ENCODE measurements at regions not wholly inside any gene's neighbourhood (a gene's known extent, or its start where the extent isn't known, plus 50 kb on each side); places are given as distances from the start of the nearest gene placed in this dataset.

GRCh38 chr6:147019001-147019400 lies 185.2 kb upstream of the STXBP5 start:
- Histone ChIP-seq H3K9me3 (ENCODE audit: control insufficient read depth, insufficient read depth, low read depth, low read length) (no peaks in the 10 kb centered on the region), H3K27me3 (ENCODE audit: control insufficient read depth, insufficient read depth, low read length) (no peaks in the 10 kb centered on the region), H3K4me1 (ENCODE audit: control insufficient read depth, insufficient read depth, low read length) (no peaks in the 10 kb centered on the region), H3K36me3 (ENCODE audit: control insufficient read depth, insufficient read depth, low read length) (no peaks in the 10 kb centered on the region), H3K27ac (ENCODE audit: low read length) (no peak overlapping the region; the same call in 1 of the 2 replicates), H3K4me3 (ENCODE audit: low read depth in 2 of 2, low read length in 2 of 2) (no peak overlapping the region)
- no peak for DNase-seq (ENCODE audit: low read depth, low spot score)
- ChIA-PET CTCF (no interaction called here), POLR2A (no interaction called here)
- intact Hi-C loops (cut with micrococcal nuclease; ENCODE audit: unreplicated experiment) (no loop called here), in situ Hi-C loops (cut with HindIII; ENCODE audit: low pct_unique_long_range_greater_than_20kb, low sequenced_read_pairs) (no loop called here)
- BruUV-seq (replicated peaks): no TSS peak
- ATAC-seq: no peak
- TF ChIP-seq SIN3A (IDR thresholded peaks at IDR 0.05; ENCODE audit: borderline replicate concordance, insufficient read depth, low read depth, low read length) (no peak), CTCF (IDR thresholded peaks at IDR 0.05) (no peak), POLR2AphosphoS5 (IDR thresholded peaks at IDR 0.05; ENCODE audit: low read depth, low read length) (no peak), TCF7L2 (IDR thresholded peaks at IDR 0.05; ENCODE audit: low read depth, low read length) (no peak)
- TF ChIP-seq, protein P1, sequence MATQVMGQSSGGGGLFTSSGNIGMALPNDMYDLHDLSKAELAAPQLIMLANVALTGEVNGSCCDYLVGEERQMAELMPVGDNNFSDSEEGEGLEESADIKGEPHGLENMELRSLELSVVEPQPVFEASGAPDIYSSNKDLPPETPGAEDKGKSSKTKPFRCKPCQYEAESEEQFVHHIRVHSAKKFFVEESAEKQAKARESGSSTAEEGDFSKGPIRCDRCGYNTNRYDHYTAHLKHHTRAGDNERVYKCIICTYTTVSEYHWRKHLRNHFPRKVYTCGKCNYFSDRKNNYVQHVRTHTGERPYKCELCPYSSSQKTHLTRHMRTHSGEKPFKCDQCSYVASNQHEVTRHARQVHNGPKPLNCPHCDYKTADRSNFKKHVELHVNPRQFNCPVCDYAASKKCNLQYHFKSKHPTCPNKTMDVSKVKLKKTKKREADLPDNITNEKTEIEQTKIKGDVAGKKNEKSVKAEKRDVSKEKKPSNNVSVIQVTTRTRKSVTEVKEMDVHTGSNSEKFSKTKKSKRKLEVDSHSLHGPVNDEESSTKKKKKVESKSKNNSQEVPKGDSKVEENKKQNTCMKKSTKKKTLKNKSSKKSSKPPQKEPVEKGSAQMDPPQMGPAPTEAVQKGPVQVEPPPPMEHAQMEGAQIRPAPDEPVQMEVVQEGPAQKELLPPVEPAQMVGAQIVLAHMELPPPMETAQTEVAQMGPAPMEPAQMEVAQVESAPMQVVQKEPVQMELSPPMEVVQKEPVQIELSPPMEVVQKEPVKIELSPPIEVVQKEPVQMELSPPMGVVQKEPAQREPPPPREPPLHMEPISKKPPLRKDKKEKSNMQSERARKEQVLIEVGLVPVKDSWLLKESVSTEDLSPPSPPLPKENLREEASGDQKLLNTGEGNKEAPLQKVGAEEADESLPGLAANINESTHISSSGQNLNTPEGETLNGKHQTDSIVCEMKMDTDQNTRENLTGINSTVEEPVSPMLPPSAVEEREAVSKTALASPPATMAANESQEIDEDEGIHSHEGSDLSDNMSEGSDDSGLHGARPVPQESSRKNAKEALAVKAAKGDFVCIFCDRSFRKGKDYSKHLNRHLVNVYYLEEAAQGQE (IDR thresholded peaks at IDR 0.05; ENCODE audit: insufficient read depth in 1 of 2, low read depth in 2 of 2, low read length in 1 of 2): no peak

DNA sequence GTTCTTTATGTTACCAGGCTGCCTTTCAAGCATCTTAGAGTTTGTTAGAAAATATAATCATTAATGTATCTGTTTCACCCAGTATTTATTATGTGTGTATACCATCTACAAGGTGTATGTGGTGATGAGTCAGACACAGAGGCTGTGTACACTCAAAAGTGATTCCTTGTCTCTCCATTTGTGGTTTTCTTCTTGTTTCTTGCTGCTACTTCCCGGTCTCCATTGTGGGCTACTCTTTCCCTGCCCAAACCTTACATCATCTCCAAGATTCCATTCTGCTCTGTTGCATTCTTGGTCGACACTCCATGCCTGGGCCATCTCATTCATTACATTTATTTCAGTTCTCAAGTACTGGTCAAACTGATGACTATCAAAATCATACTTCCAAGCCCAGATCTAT lies 182.2 kb upstream of the STXBP5 start:
- CTCF ChIA-PET: no interaction called here
- ATAC-seq: no peak
- H3K36me3 ChIP-seq (ENCODE audit: control insufficient read depth, insufficient read depth, low read length): no peaks in the 10 kb centered on the region
- no peaks in the 10 kb centered on the region for H3K9me3 ChIP-seq (ENCODE audit: control insufficient read depth, insufficient read depth, low read depth, low read length)
- TF ChIP-seq, protein P1 (IDR thresholded peaks at IDR 0.05; ENCODE audit: insufficient read depth in 1 of 2, low read depth in 2 of 2, low read length in 1 of 2): no peak
- no peak for TF ChIP-seq SIN3A (IDR thresholded peaks at IDR 0.05; ENCODE audit: borderline replicate concordance, insufficient read depth, low read depth, low read length)
- TF ChIP-seq CTCF (IDR thresholded peaks at IDR 0.05): no peak
- no peak for TF ChIP-seq POLR2AphosphoS5 (IDR thresholded peaks at IDR 0.05; ENCODE audit: low read depth, low read length)
- no peak for TF ChIP-seq TCF7L2 (IDR thresholded peaks at IDR 0.05; ENCODE audit: low read depth, low read length)
- intact Hi-C loops (cut with micrococcal nuclease; ENCODE audit: unreplicated experiment) (no loop called here), in situ Hi-C loops (cut with HindIII; ENCODE audit: low pct_unique_long_range_greater_than_20kb, low sequenced_read_pairs) (no loop called here)
- no peak overlapping the region for H3K4me3 ChIP-seq (ENCODE audit: low read depth in 2 of 2, low read length in 2 of 2)
- no peak for DNase-seq (ENCODE audit: low read depth, low spot score)
- no peak overlapping the region for H3K27ac ChIP-seq (ENCODE audit: low read length)
- no TSS peak for BruUV-seq (replicated peaks)
- POLR2A ChIA-PET: no interaction called here
- H3K4me1 ChIP-seq (ENCODE audit: control insufficient read depth, insufficient read depth, low read length): no peaks in the 10 kb centered on the region
- no peaks in the 10 kb centered on the region for H3K27me3 ChIP-seq (ENCODE audit: control insufficient read depth, insufficient read depth, low read length)
